ENCODE measurements at regions not wholly inside any gene's neighbourhood (a gene's known extent, or its start where the extent isn't known, plus 50 kb on each side); places are given as distances from the start of the nearest gene placed in this dataset.
"Not testable (repeated sequence)": the region's sequence is repeated elsewhere in the genome, so short reads cannot be mapped to it uniquely, and the experiment has no call there.

DNA sequence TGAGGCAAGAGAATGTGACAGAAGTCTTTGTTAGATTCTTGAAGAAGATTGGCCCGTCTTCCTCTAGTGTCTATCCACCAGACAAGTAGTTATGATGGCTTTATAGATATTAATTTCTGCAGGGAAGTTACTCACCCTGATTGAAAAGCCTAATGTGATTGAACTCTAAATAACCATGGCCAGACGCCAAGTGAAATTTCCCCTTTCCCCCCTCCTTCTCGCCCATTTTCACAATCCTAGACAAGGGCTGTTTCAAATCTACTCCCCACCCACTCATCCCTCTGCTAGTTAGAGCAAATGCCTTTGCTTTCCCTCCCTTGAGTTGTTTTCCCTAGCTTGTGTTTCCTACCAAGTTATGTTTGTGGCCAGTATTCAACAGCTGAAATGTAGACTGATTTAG is 182.5 kb downstream of the TMEM167A start:
- no peak for DNase-seq (ENCODE audit: low read depth)

DNA sequence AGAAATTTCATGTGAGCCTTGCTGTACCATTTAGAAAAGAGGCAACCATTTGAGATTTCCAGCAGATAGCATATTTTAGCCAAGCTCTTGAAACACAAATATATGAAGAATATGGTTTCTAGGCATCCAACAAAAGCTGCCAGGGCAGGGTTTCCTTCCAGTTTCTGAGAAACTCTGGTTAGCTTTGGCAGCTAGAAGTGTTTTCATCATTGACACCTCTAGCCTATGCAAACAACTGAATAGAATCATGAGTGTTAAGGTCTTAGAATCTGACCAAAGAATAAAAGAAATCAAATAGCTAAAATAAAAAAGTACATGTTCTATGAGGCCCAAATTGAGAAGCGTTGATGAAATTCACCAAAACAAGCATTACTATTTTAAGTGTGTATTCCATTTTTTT is 188.1 kb downstream of the TMEM167A start:
- no peak for DNase-seq (ENCODE audit: low read depth)

DNA sequence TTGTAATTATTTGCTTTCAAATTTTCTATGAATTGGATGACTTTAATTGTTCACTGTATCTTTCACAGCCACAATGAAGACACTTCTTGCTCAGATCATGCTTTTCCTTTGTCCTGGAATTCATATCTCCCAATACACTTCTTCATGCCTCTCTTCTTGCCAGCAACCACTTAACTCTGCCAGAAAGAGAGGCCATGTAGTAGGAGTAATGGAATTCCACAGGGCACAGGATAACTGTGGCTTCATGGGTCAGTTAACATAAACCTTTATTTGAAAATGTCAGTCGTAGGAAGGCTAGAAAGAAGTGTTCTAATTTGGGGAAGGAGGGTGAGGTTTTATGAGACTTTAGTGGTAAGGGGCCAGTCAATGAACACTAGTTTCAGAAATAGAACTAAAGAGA is 190.3 kb downstream of the TMEM167A start:
- peak; percentile 61 for DNase-seq (ENCODE audit: low read depth)

DNA sequence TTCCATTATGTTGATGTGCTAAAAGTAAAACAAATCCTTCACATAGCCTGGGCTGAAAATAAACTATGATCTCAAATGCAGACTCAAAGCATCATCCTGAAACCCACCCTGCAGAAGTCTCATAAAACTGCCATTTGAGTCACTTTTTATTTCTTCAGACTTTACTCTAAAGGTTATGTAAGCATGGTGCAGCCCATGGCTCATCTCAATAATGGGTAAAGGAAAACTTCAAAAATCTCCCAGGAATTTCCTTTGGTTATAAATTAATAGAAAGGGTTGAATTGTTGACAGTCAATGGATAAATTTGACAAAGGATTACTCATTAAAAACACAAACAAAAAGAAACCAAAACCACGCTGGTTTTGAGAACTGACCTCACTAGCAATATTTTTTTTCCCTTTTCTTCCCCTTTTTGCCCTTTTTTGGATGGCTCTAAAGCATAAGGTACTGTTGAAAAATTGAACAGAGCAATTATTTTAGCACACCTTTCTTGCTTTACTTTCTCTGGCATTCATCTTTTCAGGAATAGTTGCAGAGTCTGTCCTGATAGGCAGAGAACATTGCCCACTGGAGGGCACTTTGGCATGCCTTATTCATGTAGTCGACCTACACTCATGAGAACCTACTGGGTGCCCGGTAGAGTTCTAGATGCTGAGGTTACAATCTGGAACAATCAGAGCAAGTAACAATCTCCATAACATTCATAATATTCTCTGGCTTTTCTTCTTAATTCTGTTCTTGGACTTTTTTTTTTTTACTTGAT is 191.4 kb downstream of the TMEM167A start:
- DNase-seq (ENCODE audit: low read depth) = no peak

DNA sequence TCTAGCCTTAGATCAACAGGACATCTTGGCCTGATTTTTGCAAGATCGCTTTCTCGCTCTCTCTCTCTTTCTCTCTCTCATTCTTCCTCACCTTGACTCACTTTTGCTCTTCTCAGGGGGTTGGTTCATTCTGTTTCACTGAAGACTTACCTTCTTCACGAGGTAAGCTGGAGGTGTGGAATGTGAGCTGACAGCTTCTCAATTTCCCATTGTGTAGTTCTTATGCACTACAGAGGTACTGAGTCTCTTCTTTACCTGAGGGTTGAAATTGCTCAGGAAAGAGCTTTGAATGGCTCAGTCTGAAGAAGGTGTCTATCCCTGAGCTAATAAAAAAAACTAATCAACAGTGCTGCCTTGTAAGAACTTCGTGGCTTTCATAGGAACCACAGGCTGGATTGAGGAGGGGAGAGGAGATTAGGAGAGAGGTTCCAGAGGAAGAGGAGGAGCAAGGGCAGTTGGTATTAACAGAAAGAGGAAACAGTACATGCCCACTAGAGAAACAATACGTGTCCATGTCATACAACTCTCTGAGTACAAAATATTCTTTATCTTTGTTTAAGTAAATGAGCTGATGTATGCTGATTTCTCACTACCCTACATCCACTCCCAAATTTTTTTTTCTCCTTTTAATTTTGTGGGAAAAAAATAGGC is 192.2 kb downstream of the TMEM167A start:
- DNase-seq (ENCODE audit: low read depth) = no peak

DNA sequence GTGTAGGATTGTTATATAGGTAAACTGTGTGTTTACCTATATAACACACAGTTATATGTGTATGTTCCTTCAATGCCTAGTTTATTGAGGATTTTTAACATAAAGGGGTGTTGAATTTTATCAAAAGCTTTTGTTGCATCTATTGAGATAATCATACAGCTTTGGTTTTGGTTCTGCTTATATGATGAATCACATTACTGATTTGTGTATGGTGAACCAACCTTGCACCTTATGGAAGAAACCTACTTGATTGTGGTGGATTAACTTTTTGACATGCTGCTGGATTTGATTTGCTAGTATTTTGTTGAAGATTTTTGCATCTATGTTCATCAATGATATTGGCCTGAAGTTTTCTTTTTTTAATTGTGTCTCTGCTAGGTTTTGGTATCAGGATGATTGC is 194.9 kb downstream of the TMEM167A start:
- no peak for DNase-seq (ENCODE audit: low read depth)

DNA sequence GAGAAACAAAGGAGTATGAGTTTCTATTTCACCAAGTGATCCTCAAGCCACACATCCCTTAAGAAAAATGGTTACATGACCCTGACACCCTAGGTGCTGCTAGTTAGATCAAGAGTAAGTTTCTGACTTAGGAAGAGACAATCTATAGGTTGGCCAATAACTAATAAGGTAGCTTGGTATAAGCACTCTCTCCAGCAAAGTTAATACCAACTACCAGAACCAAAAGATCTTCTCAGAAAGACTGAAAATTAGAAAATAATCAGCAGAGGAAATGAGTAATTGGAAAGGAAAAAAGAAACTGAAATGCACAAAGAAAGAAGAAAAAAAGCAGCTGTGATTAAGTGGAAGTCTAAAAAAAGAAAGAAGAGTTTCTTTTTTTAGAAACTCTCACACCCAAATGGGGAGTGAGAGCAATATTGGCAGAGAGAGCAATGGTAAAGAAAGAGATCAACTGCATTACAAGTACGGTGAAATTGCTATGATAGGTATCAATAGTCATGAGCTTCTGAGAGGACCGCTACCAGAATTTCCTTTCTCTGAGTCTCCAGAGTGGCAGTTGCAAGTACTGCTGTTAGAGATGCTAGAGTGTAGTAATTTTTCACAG is 195.5 kb downstream of the TMEM167A start:
- no peak for DNase-seq (ENCODE audit: low read depth)

DNA sequence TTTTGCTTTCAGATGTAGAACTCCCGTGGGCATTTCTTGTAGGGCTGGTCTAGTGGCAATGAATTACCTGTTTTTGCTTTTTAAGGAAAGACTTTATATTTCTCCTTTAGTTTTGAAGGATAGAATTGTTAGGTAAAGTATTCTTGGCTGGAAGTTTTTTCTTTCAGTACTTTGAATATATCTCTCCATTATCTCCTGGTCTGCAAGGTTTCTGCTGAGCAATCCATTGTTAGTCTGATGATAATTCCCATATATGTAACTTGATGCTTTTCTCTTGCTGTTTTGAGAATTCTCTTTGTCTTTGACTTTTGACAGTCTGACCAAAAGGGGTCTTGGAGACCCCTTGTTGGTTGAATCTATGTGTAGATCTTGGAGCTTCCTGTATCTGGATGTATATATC is 198.1 kb downstream of the TMEM167A start:
- no peak for DNase-seq (ENCODE audit: low read depth)

DNA sequence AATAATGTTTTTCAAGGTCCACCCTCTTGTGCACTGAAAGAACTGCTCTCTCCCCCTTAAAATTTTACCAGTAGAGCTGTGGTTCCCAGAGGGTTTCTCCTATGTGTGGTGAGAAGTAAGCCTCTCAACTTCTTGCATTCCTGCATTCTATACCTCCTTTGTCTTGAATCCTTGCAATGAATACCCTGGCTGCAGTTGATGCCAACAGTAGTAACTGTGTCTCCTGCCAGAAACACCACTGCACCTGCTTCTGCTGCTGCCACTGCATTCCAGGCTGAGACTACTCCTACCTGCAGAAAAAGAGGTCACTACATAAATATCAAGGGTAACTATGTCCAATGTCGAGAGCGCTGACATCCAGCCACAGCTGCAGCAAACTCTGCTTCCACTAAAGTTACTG is 203.7 kb downstream of the TMEM167A start:
- no peak for DNase-seq (ENCODE audit: low read depth)

DNA sequence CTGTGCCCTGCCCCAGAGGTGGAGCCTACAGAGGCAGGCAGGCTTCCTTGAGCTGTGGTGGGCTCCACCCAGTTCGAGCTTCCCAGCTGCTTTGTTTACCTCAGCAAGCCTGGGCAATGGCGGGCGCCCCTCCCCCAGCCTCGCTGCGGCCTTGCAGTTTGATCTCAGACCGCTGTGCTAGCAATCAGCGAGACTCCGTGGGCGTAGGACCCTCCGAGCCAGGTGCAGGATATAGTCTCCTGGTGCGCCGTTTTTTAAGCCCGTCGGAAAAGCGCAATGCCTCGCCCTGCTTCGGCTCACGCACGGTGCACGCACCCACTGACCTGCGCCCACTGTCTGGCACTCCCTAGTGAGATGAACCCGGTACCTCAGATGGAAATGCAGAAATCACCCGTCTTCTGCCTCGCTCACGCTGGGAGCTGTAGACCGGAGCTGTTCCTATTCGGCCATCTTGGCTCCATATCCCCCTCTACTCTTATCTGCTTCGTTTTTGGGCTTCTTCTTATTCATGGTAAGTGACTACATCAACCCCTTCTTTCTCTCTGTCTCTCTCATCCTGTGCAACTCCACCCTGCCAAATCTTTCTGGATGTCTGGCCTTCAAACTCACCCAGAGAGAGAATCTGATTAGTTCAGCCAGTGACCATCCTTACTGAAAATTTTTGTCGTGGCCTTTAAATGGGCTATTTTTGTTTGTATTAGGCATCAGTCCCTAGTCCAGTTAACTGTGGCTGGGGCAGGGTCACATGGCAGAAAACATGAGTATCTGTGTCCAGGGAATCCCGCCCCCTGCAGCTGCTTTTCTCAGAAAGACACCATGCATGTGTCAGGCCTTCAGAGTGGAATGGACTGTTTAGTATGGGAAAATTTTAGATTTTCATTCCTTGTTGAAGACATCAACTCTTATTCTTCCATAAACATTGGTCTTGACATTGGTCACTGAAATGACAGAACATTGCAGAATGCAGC is 204.6 kb downstream of the TMEM167A start:
- DNase-seq (ENCODE audit: low read depth) = not testable (repeated sequence)

DNA sequence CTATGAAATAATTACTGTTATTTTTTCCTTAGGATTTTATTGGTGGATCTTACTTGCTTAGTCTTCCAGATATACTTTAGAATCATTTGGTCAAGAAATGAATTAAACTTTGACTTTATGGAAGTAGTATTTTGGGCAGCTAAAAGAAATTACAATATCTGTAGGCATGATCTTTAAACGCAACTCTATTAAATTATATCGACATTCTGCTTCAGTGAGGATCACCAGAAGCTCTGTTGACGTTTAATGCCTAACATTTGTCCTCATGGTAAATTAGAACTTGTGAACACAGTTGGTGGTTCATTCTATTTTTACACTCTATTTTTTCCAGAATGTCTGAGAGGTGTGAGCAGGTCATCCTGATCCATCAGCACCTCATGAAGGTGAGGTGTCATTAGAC is 211.6 kb downstream of the TMEM167A start:
- no peak for DNase-seq (ENCODE audit: low read depth)

DNA sequence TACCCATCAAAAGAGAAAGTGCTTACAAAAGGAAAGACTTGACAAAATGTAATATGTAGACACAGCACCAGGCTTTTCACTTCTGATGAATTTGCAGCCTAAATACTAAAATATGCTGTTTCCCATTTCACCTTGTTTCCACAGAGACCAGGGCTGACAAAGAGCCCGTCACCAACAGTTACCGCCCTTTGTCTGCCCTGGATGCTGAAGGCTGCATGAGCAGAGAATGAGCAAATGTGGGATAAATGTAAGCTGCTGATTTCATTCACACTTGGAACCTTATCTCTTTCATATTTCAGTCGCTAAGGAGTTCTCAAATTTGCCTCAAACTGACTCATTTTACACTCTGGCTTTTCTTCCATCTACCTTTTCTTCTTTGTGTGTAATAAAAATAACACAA is 213.9 kb downstream of the TMEM167A start:
- no peak for DNase-seq (ENCODE audit: low read depth)

DNA sequence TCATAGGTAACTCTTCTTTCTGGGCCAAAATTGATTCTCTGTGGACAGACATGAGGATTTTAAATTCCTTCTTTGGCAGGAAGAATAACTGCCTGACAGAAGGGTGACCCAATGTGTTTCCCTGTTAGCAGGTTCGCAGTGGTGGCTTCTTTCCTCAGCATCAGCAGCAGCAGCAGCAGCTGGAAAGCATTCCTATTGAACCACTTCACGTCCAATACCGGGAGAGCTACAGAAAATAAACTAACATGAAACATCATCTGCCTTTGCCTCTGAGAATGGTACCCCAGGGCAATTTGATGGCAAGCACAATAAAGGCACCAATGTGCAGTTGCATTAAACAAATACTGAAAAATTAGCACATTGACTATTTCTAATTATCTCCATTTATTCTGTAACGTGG is 214.5 kb downstream of the TMEM167A start:
- no peak for DNase-seq (ENCODE audit: low read depth)

DNA sequence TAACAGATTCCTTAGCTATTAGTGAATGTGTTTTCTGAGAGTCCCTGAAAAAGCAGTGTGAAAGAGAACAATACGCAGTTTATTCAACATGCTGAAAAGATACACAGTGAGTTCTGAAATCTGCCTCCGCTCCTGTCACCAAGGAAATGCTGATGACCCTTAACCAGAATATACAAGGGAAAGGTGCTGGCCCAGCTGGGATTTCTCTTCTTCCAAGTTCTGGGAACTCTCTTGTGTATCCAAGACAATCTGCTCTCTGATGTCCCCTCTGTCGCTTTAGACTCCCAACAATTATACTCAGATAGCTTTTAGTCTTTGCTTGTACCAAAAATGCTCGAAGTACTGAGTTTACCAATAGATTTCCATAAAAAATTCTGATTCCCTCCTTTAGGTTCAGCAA is 214.9 kb downstream of the TMEM167A start:
- no peak for DNase-seq (ENCODE audit: low read depth)

DNA sequence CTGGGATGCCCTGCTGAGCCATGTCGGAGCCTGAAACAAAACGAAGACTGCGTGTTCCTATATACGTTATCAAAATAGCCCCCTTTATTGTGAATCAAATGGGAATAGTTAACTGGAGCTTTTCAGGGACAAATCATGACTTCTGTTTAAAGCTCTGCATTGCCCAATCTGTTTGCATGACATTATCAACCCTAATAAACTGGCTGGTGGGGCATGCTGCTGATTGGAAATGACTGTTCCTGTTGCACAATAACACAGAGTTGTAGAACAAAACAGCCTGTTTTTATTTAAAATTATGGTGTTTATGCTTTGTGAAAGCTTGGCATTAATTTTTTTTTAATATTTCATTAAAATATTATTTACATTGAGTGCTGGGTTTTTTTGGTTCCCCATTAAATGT is 215.5 kb downstream of the TMEM167A start:
- peak; percentile 88 for DNase-seq (ENCODE audit: low read depth)

DNA sequence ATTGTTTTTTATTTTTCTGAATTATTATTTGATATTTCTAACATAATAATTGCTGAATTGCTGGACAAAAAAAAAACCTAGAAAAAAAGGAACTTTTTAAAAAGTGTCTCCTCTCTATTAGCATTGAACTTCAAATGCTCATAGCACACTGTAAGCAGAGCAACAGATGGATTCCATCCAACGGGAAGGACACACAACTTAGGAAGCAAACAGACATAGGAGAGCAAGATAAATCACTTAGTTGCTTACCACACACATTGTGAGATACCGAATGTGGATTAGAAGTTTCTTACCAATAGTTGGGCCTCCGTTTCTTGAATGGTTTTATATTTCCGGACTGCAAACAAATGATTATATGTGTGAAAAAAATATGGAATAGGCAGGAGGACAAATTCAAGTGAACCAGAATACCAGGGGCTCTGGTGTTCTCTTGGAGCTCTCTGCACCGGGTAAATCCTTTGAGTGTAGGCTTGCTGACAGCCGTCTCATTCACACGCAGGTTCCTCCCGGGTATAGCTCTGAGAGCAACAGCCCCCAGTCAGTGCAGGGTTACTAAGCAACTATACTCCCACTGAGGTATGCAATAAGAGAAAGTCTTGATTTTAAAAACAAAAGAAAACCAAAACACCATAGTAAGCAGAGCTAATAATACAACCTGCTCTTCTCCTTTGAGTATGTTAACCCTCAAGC is 217.6 kb downstream of the TMEM167A start:
- DNase-seq (ENCODE audit: low read depth) = no peak

DNA sequence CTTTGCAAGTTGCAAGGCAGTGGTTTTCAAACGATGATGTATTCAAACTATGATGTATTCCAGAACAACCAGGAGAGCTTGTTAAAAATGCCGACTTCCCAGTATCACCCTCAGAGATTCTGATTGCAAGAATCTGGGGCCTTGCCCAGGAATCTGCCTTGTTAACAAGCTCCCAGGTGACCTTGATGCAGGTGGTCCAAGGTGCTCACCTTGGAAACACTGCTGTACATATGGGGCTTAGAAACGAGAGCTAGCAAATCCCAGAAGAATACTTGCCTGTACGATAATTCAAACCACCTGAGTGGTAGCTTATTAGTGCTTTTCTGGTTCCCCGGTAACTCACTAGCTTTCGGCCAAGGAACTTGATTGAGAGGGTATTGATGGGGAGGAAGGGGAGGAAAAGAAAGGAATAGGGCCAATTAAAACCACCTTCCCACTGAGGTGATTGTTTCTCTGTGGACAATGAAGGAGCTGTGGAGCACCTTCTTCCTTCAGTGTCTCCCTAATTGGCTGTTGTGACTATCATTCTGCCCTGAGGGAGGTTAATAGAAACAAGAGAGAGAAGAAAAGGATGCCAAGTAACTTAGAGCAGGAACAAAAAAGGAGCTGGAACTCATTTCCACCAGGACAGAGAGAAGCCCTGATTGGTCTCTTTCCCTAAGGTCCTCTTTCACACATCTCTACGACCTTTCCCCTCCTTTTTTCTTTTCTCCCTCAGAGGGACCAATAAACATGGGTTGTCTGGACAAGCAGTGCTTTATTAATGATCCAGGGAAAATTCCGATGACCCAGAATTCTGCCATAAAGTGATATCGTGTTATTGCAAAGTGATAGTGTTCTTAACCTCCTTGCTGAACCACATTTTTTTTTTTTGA is 218.8 kb downstream of the TMEM167A start:
- DNase-seq (ENCODE audit: low read depth) = peak; percentile 17

DNA sequence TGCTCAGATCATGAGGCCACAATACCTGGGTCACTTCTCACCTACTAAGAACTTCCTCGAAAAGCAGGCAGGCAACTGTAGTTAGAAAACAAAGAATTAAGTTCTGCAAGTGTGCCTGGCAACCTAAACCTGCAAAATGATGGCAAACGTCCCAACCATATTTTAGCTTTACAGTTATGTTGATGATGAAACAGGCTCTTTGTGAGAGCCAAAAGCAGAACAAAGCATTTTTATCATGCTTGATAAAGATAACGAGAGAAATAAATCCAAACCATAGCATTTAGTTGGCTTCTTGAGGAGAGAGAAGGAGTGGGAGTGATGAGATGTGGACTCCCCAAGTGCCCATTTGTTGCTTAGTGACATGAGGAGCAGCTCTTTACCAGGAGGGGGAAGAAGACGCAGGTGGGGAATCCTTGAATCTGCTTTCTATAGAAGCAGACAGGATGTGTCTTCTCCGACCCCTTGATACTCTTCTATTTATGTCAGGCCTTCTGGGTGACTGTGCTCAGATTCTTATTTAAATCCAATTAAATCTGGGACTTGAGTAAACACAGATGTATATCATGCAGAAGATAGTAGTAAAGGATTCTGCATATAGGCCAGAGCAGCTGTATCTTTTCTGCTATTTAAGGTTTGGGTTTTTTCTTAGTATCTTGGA is 221.2 kb downstream of the TMEM167A start:
- no peak for DNase-seq (ENCODE audit: low read depth)

DNA sequence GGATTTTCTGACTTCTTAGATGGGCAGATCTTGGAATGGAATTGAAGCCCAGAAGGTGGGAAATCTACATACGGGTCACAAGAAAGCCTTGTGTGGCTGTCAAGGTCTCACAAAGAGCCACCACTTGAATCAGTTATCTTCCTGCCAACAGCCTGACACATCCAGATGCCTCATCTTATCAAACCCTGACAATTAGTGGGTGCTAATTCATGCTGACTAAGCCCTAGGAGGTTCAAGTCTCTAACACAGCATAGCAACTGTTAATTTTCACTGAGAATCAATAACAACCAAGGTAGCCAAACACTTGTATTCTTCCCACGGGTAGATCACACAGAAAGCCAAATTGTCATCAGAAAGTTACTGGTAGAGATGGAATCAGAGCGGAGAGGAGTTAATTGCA is 222.2 kb downstream of the TMEM167A start:
- DNase-seq (ENCODE audit: low read depth) = no peak

DNA sequence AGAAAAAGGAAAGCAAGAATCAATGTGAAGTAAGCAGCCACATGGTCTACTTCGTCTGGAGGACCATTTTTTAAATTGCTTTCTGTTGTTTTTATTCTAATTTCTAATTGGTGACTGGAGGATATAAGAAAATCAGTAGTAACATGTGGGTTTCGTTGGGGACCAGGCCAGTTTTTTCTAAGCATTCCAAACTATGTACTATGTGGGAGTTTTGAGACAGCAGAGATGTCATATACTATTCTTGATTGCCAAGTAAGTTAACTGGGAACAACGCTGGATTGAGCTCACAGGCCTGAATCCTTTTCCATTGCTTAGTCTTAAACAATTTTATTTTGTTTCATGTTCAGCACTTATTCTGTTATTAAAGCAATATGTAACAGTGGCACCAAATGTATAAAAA is 225.7 kb downstream of the TMEM167A start:
- no peak for DNase-seq (ENCODE audit: low read depth)

All from fibroblast of gingiva (primary cell).